GM19324 (cell line): ENCODE measurements at regions not wholly inside any gene's neighbourhood (a gene's known extent, or its start where the extent isn't known, plus 50 kb on each side); places are given as distances from the start of the nearest gene placed in this dataset.
"Not testable (repeated sequence)": the region's sequence is repeated elsewhere in the genome, so short reads cannot be mapped to it uniquely, and the experiment has no call there.

ENCODE experiments used
- ATAC-seq: cut with Tn5 transposase; IDR thresholded peaks from one replicate; pipeline ENCODE4 v1.9.1; 2021; ENCODE audit warnings: mild to moderate bottlenecking, moderate library complexity; ENCODE audit not compliant: unreplicated experiment, low FRiP score

- ATAC-seq = peak; percentile 99
These were observed 263.8 kb downstream of the NKX6-1 start for GRCh38 chr4:84235126-84235944.

- ATAC-seq = no peak
These were observed 266.6 kb downstream of the NKX6-1 start for GRCh38 chr4:84232309-84233095.

DNA sequence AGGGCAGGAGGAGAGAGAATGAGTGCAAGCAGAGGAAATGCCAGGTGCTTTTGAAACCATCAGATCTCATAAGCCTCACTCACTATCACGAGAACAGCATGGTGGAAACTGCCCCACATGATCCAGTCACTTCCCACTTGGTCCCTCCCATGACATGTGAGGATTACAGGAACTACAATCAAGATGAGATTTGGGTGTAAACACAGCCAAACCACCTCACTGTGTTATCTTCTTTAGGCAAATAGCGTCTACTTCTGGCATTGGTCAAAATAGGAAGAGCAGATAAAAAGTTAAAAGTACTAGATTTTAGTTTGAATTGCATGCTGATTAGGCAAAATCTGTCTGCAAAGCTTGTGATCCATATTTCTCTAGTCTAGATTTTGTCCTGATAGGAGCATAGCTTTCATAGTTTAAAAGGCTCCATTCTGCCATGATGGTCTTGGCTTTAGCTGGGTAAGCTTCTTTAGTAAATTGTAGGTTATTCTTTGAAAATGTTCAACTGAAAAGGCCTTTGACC lies 267.5 kb downstream of the NKX6-1 start:
- ATAC-seq = no peak

- no peak for ATAC-seq
These were observed 274.6 kb downstream of the NKX6-1 start for GRCh38 chr4:84224522-84224921.

DNA sequence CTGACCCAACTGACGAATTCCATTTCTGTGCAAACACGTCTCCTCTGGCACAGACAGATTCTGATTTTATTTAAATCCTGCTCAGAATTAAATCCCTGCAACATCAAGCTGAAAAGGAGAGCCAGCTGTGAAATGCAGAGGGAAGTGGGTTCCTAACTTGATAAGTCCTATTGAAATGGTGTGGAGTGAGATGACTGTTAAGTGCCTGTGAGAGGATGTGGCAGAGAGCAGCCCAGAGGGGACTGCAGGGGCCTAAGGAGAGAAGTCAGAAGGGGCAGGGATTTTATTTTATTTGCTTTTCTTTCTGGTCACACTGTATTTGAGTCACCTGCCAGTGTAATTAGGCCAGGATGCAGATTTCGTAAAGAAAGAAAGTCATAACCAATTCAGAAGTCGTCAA lies 277.4 kb downstream of the NKX6-1 start:
- no peak for ATAC-seq

DNA sequence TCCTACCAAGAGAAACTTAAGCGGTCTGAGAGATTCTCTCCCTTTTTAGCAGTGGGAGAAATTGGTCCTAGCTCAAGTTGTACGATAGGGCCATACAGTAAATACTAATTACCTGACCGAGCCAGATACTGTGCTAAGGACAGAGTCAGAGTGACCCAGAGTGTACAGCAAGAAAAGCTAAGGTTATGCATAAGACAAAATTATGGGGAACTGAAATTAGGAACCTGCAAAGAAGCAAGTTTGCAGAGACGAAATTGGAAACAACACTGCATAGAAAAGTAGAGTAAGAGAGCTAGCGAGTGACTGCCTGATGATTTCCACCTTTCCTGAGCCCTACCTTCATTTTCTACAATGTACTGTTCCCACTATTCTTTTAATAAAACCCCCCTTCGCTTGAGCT lies 278.1 kb downstream of the NKX6-1 start:
- ATAC-seq = peak; percentile 94

GRCh38 chr4:84219656-84220055 lies 279.4 kb downstream of the NKX6-1 start:
- no peak for ATAC-seq

DNA sequence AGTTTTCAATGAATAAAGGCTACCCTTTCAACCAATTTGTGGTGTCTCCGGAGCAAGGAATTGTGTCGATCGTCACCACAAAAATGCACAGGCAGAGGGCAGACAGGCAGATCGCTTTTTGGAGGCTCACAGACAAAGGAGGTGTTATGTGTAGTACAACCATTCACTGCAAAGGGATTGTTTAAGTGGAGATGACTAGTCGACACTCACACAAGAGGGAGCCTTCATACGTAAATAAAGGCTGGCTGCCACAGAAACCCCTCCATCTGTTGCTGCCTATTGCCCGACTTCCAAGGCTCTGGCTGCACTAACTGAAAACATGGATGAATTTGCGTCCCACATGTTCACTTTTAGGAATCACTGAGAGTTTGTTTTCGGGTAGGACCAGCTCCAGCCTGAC lies 281.1 kb downstream of the NKX6-1 start:
- ATAC-seq = no peak

DNA sequence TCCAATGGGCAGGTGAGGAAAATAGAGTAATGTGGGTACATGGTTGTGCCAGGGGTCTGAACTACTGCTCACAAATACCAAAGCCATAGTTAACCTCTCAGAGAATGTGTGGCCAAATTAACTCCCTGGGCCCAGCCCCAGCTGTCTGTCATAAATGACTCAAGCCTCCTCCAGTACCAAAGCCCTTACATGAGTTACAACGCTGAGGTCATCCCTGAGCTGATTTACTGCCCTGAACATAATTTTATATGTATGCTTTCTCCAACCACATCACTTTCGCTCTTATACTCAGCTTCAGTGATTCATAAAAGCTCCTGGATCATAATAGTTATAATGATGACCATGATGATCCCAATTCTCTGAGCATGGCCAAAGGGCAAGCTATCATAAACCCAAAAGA lies 283.9 kb downstream of the NKX6-1 start:
- ATAC-seq = no peak

- ATAC-seq = not testable (repeated sequence)
These were observed 292.9 kb downstream of the NKX6-1 start for GRCh38 chr4:84206226-84206625.

DNA sequence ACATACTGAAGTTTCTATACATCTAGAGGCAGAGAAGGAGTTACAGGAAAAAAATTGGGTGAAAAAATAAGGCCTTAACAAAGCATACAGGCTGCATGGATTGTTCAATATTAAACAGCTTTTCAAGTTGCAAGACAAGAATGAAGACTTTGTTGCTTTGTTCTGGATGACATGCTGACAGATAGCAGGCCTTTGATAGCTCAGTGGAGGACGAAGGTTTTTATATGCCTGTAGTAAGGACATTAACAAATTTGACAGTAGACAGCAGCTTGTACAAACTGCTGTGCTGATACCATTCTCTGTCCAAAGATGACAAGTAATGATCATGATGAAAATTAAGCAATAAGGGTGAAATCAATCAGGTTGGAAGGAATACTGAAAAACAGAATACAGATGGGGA lies 309.9 kb downstream of the NKX6-1 start:
- ATAC-seq = no peak

DNA sequence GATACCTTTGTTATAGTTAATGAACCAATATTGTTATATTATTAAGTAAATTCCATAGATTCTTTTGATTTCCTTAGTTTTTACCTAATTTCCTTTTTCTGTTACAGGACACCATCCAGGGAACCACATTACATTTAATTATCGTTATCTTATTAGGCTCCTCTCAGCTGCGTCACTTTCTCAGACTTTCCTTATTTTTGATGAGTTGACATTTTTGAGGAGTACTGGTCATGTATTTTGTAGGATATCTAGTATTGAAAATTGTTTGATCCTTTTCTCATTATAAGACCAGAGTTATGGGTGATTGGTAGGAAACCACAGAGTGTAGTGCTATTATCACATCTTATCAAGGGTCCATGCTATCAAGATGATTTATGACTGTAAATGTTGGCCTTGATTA lies 319.7 kb downstream of the NKX6-1 start:
- no peak for ATAC-seq

DNA sequence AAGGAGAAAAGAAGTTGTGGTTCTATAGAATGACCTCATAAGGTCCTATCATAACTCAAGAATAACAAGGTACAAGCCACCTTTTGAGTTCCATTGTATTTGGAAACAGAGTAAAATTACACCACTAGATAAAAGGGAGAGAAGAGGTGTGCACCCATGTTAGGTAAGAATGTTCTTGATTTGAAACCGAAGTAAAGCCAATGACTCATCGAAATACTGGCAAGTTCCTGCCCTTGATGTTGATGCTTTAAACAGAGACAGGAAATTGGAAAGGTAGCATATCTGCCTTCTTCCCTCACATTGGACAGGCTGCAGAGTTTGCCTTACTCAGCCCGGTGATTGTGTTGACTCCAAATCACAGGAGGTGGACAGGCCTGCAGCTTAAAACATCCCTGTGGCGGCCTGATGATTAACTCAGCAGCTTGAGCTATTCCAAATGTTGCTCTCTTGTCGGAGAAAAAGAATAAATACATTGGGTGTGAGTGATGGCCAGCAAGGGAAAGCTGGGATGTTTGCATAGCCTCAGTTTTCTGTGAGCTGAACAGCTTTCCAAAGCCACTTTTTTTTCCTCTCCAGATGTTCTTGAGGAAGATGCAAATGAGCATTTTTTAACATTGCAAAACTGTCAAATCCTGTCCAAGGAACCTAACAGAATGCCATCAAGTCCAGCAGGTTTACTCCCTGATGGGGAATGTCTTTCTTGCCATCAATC lies 321.1 kb downstream of the NKX6-1 start:
- ATAC-seq = no peak

DNA sequence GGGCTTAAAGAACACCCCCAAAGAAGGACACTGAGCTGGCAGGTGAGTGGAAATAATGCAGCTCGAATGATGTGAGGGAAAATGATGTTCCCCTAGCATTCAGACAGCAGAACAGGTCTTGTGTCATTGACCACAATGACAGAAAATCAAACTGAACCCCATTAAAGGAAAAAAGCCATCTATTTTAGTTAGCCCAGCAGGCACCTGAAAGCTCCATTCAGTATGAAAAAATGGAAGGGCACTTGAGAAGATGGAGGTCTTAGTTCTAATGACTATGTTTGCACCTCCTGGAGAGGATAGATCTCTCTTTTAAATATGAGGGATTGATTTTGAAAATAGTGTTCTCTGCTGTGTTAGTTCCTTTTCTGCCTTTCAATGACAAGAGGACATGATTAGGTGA lies 323.1 kb downstream of the NKX6-1 start:
- no peak for ATAC-seq

GRCh38 chr4:84171871-84172270 lies 327.2 kb downstream of the NKX6-1 start:
- ATAC-seq = no peak

GRCh38 chr4:84167564-84167963 lies 331.5 kb downstream of the NKX6-1 start:
- no peak for ATAC-seq

GRCh38 chr4:84167093-84167492 lies 332.0 kb downstream of the NKX6-1 start:
- no peak for ATAC-seq

- no peak for ATAC-seq
These were observed 332.6 kb downstream of the NKX6-1 start for GRCh38 chr4:84166486-84166885.

DNA sequence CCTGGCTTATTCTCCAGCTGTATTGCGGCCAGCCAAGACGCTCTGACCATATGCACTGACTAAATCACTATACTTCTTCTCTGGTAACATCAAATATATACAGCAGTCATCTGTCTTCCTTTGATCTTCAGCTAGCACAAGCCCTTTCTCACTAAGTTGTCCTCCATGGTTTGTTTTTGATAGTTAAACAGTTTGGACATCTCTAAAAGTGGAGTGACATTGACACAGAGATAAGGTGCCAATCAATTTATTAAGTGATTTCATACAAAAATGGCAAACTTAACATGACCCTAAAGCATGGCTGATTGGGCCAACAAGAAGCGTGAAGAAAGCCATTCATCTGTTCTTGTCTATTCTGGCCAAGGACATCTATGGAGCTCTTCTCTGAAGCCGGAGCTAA lies 334.9 kb downstream of the NKX6-1 start:
- ATAC-seq = no peak

DNA sequence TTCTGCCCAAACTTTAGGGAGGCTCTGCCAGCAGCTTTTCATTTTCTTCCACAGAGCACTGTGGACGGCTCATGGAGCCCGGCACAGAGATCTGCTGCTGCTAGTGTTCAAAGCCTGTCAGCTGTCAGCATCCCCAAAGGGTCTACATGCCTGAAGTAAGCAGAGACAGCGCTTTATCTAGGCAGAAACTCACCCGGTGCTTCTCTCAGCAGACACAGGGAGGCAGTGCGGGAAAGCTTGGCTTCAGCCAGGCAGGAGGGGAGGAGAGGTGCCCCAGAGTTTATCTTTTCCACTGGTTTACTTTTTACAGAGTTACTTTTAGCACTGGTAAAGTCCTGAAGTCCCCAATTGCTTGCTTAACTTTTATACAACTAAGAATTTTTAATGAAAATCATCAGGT lies 339.3 kb downstream of the NKX6-1 start:
- ATAC-seq = no peak

DNA sequence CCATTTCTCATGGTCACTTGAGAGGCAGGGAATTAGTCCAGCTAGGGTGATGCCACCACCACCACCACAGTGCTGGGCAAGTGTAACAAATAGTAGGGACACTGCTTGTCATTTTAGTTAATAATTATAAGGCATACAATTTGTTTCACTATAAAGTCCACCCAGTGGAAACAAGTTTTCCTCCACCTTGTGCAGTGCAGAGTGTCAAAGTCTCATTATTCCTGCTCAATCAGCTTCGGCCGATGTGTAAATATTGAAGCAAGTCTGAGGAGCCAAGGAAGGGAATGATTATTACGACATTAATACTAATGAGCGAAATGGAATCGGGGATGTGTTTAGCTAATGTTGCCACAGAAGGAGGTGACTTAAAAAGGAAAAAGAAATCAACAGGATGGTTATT lies 340.4 kb downstream of the NKX6-1 start:
- ATAC-seq = no peak
